NT2/D1 (cell line): ENCODE measurements at regions not wholly inside any gene's neighbourhood (a gene's known extent, or its start where the extent isn't known, plus 50 kb on each side); places are given as distances from the start of the nearest gene placed in this dataset.
A peak's percentile ranks its signal among the peaks of the same experiment; 100 is the strongest.
"Not testable (repeated sequence)": the region's sequence is repeated elsewhere in the genome, so short reads cannot be mapped to it uniquely, and the experiment has no call there.

Experiments used
- DNase-seq: peaks from one replicate; pipeline ENCODE4 v3.0.0-alpha.2; 2011; ENCODE audit warnings: low read depth, low spot score
- H3K27me3 ChIP-seq: 2 replicates; pipeline ENCODE4 v1.6.0; 2011; ENCODE audit warnings: mild to moderate bottlenecking; ENCODE audit not compliant: insufficient read length, insufficient read depth
- H3K36me3 ChIP-seq: 2 replicates; pipeline ENCODE4 v1.6.1; 2011; ENCODE audit warnings: mild to moderate bottlenecking, low read length, mixed read lengths; ENCODE audit not compliant: insufficient read depth, insufficient read length
- H3K4me1 ChIP-seq: 2 replicates; pipeline ENCODE4 v1.5.1; 2011; ENCODE audit not compliant: insufficient read depth, insufficient read length
- H3K4me3 ChIP-seq: 2 replicates; pipeline ENCODE4 v1.5.1; 2011; ENCODE audit warnings: low read depth; ENCODE audit not compliant: insufficient read length
- H3K9ac ChIP-seq: 2 replicates; pipeline ENCODE4 v1.6.0; 2011; ENCODE audit warnings: low read depth; ENCODE audit not compliant: insufficient read length
- H3K9me3 ChIP-seq: 2 replicates; pipeline ENCODE4 v1.5.1; 2011; ENCODE audit warnings: mild to moderate bottlenecking, low read length; ENCODE audit not compliant: insufficient read depth
- SUZ12 ChIP-seq: IDR thresholded peaks from 2 replicates; pipeline ENCODE4 v1.6.1; 2011; ENCODE audit not compliant: insufficient read length, insufficient read depth; ENCODE audit errors: extremely low read depth
- YY1 ChIP-seq: IDR thresholded peaks from 2 replicates; pipeline ENCODE4 v1.6.1; 2011; ENCODE audit not compliant: insufficient read length, insufficient read depth

DNA sequence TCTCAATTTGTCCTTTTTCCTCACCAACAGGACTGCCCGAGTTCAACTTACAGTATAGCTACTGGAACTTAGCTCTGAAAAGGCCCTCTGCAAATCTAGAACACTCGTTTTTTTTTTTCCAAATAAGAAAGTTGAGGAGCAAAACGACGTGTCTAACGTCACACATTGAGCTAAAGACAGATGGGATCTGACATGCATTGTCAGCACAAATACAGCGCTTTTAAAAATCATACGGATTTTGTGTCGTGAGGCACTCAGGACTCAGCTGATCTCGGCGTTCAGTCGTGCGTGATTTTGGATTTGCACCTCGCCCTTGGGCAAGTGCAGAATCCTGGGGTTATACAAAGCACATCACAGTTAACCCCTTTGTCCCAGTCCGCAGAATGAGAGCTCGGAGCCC, 94.7 kb upstream of the ZNF322 start:
- Histone ChIP-seq H3K9ac (no peak overlapping the region), H3K4me1 (no peaks in the 10 kb centered on the region), H3K9me3 (no peaks in the 10 kb centered on the region), H3K4me3 (peak overlapping the region; percentile 42), H3K27me3 (peaks cover 49% of the 10 kb centered on the region), H3K36me3 (no peaks in the 10 kb centered on the region)
- peak; percentile 9 for TF ChIP-seq SUZ12
- TF ChIP-seq YY1 = no peak
- DNase-seq = no peak

DNA sequence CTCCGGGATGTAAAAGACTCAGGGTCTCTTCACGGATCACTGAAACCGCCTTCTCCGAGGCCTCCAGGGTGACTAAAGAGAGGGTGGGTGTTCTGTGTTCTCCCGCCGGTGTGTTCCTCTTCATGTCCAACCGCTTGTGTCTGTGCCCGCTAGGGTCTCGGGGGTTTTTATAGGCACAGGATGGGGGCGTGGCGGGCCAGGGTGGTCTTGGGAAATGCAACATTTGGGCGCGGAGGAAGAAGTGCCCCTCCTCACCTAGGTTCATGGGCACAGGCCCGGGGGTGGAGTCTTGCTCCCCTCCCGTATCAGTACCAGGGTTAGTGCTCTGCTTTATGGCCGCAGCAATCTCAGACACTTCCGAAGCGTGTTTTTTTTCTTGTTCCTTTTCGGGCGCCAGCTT, 95.3 kb upstream of the ZNF322 start:
- H3K4me3 ChIP-seq = peak overlapping the region; percentile 42
- not testable (repeated sequence) for H3K9me3 ChIP-seq, H3K4me1 ChIP-seq, DNase-seq, H3K36me3 ChIP-seq, H3K9ac ChIP-seq
- H3K27me3 ChIP-seq = peaks cover 45% of the 10 kb centered on the region

DNA sequence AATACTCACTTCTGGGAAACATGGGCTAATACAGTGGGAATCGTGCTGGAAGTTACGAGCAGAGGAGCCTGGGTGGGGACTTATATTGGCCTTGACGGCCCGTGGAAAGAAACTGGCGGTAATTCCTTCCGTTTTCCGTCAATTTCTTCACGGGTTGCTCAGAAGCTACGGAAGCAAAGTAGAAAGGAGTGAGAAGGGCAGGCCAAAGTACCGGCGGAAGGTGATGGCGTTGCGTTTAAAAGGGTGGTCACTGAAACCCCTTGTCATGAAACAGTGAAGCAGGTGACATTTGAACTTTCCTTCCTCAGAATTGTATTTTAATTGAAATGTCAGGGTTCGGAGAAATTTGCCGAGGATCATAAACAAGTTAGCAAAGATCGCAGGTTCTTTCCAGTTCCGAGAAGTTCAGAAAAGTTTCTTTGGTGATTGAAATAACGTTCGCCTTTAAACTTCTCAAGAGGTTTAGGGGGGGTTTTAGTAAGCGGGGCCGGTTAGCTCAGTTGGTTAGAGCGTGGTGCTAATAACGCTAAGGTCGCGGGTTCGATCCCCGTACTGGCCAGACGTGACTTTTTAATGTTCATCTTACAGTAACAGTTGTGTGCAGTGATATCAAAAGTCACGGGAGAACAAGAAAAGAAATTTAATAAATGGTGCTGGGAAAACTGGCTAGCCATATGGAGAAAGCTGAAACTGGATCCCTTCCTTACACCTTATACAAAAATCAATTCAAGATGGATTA, 96.7 kb upstream of the ZNF322 start:
- H3K9ac ChIP-seq, H3K4me1 ChIP-seq, H3K9me3 ChIP-seq, H3K36me3 ChIP-seq, DNase-seq: not testable (repeated sequence)
- H3K27me3 ChIP-seq = peaks cover 33% of the 10 kb centered on the region
- H3K4me3 ChIP-seq = peak overlapping the region; percentile 34

DNA sequence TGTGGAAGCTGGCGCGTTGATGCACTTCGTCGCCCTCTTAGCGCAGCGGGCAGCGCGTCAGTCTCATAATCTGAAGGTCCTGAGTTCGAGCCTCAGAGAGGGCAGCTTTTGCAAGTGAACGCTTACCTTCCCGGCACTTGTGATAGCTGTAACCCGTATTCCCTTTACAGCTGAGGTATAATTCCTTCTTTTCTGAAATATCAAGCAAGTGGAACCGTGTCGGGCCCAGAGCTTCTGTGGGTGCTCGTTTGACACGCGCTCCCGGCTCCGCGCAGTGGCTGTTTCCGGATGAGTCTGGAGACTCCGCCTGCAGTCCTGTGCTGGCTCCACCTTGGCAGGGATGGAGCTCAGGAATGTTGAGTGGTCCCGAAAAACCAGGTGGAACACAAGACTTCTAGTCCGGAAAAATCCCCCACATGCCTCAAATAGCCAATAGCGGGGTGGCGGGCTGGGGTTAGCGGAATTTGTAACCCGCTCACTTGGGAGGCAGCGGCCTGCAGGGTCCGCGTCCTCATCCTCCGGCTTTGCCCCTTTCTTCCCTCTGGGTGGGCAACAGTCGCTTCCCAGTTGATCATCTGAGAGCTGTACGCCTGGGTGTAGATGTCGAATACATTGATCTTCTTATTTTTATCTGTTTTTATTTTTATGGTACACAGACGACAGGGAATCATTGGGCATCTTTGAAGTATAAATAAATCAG, 106.8 kb upstream of the ZNF322 start:
- H3K9ac ChIP-seq, H3K9me3 ChIP-seq, H3K4me1 ChIP-seq, H3K36me3 ChIP-seq, H3K4me3 ChIP-seq, DNase-seq, H3K27me3 ChIP-seq: not testable (repeated sequence)

DNA sequence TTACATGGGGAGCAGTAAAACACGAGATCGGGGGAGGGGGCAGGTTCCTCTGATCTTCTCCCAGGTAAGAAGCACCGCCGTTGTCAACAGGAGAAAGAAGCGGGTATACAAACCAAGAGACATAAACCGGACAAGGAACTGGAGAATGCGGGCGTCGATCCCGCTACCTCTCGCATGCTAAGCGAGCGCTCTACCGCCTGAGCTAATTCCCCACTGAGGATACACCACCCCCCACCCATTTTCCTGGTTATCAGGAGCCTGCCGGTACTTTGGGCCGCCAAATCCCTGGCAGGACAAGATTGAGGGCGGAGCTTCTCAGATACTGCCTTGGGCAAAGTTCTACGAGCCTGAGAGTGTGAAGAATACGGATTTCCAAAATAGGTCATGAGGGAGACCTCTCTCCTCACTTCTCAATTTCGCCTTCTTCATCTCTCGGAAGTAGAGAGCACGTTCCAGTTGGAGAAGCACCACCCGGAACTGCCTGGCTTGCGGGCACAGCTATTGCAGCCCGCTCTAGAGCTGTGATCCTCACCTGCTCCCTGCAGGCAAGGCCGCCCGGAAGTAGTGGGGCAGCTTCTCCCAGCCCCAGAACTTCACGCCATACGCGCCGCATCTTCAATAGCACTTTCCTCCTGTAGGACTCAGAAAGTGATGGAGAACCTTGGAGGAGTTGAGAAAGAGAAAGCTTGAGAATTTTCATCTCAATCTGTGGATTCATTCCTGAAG, 111.6 kb upstream of the ZNF322 start:
- DNase-seq, H3K27me3 ChIP-seq, H3K9me3 ChIP-seq, H3K9ac ChIP-seq, H3K4me1 ChIP-seq, H3K36me3 ChIP-seq, H3K4me3 ChIP-seq: not testable (repeated sequence)

DNA sequence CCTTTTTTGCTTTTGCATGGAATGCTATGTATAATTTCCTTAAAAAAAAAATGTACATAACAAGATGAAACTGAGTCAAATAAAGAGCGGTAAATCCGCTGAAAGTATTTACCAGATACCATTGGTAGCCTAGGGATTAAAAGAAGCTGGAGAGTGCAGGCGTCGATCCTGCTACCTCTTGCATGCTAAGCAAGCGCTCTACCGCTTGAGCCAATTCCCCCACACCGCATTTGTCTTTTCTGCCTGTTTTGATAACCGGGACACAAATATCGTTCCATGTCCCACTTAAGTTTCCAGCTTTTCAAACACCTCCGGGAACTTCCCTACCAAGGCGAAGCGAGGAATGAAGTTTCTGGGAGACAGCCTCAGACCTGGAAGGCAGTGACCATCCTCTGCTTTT, 113.9 kb upstream of the ZNF322 start:
- not testable (repeated sequence) for H3K4me1 ChIP-seq, H3K9me3 ChIP-seq, H3K36me3 ChIP-seq, H3K27me3 ChIP-seq, H3K4me3 ChIP-seq, H3K9ac ChIP-seq, DNase-seq

DNA sequence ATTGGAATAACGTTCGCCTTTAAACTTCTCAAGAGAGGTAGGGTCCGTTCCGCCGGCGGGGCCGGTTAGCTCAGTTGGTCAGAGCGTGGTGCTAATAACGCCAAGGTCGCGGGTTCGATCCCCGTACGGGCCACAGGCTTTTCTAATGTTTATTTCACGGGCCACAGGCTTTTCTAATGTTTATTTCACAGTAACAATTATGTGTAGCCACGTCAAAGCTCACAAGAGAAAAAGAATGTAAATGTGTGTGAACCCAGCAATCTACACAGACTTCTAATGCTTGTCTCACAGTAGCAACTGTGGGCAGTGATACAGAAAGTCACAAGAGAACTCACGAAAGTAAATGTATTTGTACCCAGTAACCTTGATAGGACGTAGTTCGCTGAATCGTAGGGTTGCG, 121.0 kb upstream of the ZNF322 start:
- H3K4me3 ChIP-seq, DNase-seq, H3K27me3 ChIP-seq, H3K36me3 ChIP-seq, H3K4me1 ChIP-seq, H3K9ac ChIP-seq, H3K9me3 ChIP-seq: not testable (repeated sequence)

DNA sequence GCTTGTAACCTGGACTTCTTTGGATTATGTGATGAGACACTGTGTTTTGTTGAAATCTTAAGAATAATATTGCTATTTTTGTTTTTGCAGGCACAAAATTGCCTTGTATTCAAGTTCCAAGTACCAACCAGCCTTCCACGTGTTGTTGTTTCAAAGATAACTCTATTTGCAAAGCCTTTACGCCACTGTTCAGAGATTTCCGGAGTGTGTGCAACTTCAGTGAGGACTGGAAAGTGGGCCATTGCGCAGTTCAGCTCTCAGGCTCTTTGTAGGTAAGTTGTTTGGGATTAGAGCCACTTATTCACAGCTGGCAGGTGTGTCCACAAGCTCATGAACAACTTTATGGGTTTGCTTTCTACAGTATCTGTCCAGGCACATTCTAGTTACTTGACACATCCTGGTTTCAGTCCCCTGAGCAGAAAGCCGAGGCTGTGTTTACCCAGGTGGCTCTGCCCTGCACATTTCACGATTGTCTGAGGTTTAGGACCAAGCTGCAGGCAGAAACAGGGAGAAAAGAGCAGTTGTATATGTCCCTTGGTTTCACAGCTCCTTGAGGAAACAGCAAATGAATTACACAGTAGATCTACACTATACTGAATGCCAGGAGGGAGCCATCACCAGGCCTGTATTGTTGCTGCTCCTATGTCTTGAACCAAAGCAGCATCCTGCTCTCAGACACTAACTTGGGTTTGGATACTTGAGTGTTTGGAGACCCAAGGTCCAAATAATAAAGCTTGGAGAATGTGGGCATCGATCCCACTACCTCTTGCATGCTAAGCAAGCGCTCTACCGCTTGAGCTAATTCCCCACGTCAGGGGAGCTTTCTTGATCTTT, 136.1 kb upstream of the ZNF322 start:
- not testable (repeated sequence) for H3K9me3 ChIP-seq, H3K27me3 ChIP-seq, DNase-seq, H3K4me1 ChIP-seq, H3K4me3 ChIP-seq, H3K9ac ChIP-seq, H3K36me3 ChIP-seq

DNA sequence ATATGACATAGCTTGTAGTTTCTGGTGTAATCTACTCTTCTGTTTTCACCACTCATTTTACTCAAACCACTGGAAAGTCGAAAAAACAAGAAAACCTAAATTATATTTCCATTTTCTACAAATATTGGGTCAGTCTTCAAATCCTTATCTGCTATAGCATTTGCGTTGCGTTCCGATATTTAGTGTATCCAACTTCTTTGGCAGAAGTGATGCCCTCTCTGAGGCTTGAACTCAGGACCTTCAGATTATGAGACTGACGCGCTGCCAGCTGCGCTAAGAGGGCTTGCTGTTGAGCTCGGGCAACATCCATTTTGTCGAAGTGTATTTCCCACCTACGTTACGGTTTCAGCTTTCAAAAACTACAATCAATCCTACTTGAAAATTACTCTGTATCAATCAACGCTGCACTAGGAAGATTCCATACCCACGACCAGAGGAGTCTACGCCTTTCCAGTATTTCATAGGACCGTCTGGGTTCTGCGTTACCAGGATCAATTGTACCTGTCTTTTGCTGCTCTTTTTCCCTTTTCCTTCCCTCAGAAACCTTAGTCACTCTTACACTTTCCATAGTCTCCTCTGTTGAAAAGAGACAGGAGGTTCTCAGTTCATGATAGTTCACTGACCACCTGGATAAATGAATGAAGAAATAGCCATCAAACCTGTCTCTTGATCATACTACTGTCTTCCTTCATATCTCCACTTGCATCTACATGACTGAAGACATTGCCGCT, 140.5 kb upstream of the ZNF322 start:
- DNase-seq, H3K4me3 ChIP-seq, H3K9me3 ChIP-seq, H3K27me3 ChIP-seq, H3K4me1 ChIP-seq, H3K9ac ChIP-seq, H3K36me3 ChIP-seq: not testable (repeated sequence)

DNA sequence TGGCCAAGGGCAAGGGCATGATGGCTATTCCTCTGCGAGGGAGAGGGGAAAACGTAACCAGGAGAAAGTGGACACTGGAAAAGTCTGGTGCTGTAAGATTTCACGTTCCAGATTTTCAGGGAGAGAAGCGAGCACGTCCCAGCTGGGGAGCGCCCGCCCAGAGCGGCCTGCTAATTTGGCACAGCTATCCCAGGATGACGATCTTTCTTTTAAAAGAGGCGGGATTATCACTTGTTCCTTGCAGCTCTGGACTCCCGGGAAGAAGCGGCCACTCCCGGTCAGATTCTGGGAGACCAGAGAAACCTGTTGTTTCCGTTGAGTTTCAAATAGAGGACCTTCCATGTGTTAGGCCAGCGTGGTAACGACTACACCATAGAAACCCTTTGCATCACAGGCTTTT, 144.2 kb upstream of the ZNF322 start:
- H3K4me3 ChIP-seq, DNase-seq: not testable (repeated sequence)

More for the DNA sequence above, 144.2 kb upstream of the ZNF322 start:
- not testable (repeated sequence) for H3K36me3 ChIP-seq, H3K27me3 ChIP-seq, H3K4me1 ChIP-seq, H3K9ac ChIP-seq, H3K9me3 ChIP-seq
